Glutamatergic neuron (in vitro differentiated cells): ENCODE measurements at regions not wholly inside any gene's neighbourhood (a gene's known extent, or its start where the extent isn't known, plus 50 kb on each side); places are given as distances from the start of the nearest gene placed in this dataset.

Experiments
- DNase-seq: peaks from one replicate; pipeline ENCODE4 v3.0.0; 2022
- H3K27ac Mint-ChIP-seq: one replicate; pipeline ENCODE4 v1.8.0; 2020; ENCODE audit warnings: mild to moderate bottlenecking, mixed read lengths, inconsistent platforms; ENCODE audit not compliant: unreplicated experiment
- H3K27me3 Mint-ChIP-seq: one replicate; pipeline ENCODE4 v1.8.0; 2020; ENCODE audit warnings: mild to moderate bottlenecking, moderate library complexity, mixed read lengths, inconsistent platforms; ENCODE audit not compliant: unreplicated experiment
- H3K36me3 Mint-ChIP-seq: one replicate; pipeline ENCODE4 v1.8.0; 2020; ENCODE audit warnings: mild to moderate bottlenecking, mixed read lengths, inconsistent platforms; ENCODE audit not compliant: unreplicated experiment
- H3K4me1 Mint-ChIP-seq: one replicate; pipeline ENCODE4 v1.8.0; 2020; ENCODE audit warnings: mild to moderate bottlenecking, low read depth, mixed read lengths, inconsistent platforms; ENCODE audit not compliant: unreplicated experiment
- H3K4me3 Mint-ChIP-seq: one replicate; pipeline ENCODE4 v1.8.0; 2020; ENCODE audit warnings: mild to moderate bottlenecking, mixed read lengths, inconsistent platforms; ENCODE audit not compliant: unreplicated experiment
- H3K9me3 Mint-ChIP-seq: one replicate; pipeline ENCODE4 v1.8.0; 2020; ENCODE audit warnings: mild to moderate bottlenecking, moderate library complexity, mixed read lengths, inconsistent platforms; ENCODE audit not compliant: unreplicated experiment
- TF ChIP-seq, protein P1 (sequence below): fragments of 200-600 bp; sonication (generic); IDR thresholded peaks from one replicate; pipeline ENCODE4 v1.5.0; 2021; ENCODE audit not compliant: partially characterized antibody, unreplicated experiment

GRCh38 chr20:63083831-63084562 lies 77.2 kb upstream of the BHLHE23 start:
- TF ChIP-seq, protein P1, sequence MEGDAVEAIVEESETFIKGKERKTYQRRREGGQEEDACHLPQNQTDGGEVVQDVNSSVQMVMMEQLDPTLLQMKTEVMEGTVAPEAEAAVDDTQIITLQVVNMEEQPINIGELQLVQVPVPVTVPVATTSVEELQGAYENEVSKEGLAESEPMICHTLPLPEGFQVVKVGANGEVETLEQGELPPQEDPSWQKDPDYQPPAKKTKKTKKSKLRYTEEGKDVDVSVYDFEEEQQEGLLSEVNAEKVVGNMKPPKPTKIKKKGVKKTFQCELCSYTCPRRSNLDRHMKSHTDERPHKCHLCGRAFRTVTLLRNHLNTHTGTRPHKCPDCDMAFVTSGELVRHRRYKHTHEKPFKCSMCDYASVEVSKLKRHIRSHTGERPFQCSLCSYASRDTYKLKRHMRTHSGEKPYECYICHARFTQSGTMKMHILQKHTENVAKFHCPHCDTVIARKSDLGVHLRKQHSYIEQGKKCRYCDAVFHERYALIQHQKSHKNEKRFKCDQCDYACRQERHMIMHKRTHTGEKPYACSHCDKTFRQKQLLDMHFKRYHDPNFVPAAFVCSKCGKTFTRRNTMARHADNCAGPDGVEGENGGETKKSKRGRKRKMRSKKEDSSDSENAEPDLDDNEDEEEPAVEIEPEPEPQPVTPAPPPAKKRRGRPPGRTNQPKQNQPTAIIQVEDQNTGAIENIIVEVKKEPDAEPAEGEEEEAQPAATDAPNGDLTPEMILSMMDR = no peak
- Mint-ChIP-seq H3K4me1 (no peaks in the 10 kb centered on the region), H3K9me3 (peaks cover 8% of the 10 kb centered on the region), H3K27me3 (peaks cover 6% of the 10 kb centered on the region), H3K36me3 (peaks cover 7% of the 10 kb centered on the region), H3K27ac (no peak overlapping the region), H3K4me3 (no peak overlapping the region)
- peak; percentile 17 for DNase-seq

- no peak overlapping the region for H3K27ac Mint-ChIP-seq
Measured at GRCh38 chr20:63082939-63083735, 76.4 kb upstream of the BHLHE23 start.

DNA sequence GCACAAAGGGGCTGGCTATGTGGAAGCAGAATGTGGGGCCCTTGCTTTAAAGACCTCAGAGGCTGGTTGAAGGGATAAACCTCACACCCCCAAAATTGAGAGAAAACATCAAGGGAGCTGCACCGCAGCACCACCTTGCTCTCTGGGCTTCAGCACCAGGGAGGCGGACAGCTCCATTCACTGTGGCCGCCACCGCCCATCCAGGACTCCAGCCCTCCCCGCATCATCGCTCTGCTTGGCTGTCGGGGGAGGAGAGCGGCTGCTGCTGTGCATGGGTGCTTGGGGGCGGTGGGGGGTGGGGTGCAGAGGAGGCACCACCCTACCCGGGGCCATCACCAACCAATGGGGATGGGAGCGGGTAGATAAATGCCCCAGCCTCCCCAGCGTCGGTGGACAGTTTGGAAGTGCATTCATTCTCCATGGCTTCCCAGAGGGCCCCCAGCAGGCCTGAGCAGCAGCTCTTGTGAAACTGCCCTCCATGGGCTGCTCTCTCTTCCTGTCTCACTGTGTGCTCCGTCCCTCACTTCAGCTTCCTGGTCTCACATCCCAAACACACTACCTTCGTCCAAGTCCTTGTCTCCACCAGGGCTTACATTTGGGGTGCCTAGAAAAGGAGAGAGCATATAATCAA lies 75.7 kb upstream of the BHLHE23 start:
- Mint-ChIP-seq H3K36me3 (peaks cover 17% of the 10 kb centered on the region), H3K27me3 (peaks cover 6% of the 10 kb centered on the region), H3K4me1 (no peaks in the 10 kb centered on the region), H3K9me3 (peaks cover 10% of the 10 kb centered on the region), H3K4me3 (no peak overlapping the region), H3K27ac (no peak overlapping the region)
- DNase-seq = peak; percentile 15
- TF ChIP-seq, protein P1 = no peak

More at GRCh38 chr20:63082939-63083735, 76.4 kb upstream of the BHLHE23 start:
- Mint-ChIP-seq H3K36me3 (peaks cover 16% of the 10 kb centered on the region), H3K27me3 (peaks cover 6% of the 10 kb centered on the region), H3K9me3 (peaks cover 10% of the 10 kb centered on the region), H3K4me1 (no peaks in the 10 kb centered on the region), H3K4me3 (no peak overlapping the region)
- TF ChIP-seq, protein P1 = no peak
- DNase-seq = peak; percentile 5

GRCh38 chr20:63081831-63082230 lies 75.1 kb upstream of the BHLHE23 start:
- Mint-ChIP-seq H3K4me3 (no peak overlapping the region), H3K36me3 (peaks cover 20% of the 10 kb centered on the region), H3K4me1 (no peaks in the 10 kb centered on the region), H3K9me3 (peaks cover 10% of the 10 kb centered on the region), H3K27me3 (peaks cover 6% of the 10 kb centered on the region), H3K27ac (no peak overlapping the region)
- TF ChIP-seq, protein P1 = no peak
- DNase-seq = no peak
